ENCODE measurements at regions not wholly inside any gene's neighbourhood (a gene's known extent, or its start where the extent isn't known, plus 50 kb on each side); places are given as distances from the start of the nearest gene placed in this dataset.

DNA sequence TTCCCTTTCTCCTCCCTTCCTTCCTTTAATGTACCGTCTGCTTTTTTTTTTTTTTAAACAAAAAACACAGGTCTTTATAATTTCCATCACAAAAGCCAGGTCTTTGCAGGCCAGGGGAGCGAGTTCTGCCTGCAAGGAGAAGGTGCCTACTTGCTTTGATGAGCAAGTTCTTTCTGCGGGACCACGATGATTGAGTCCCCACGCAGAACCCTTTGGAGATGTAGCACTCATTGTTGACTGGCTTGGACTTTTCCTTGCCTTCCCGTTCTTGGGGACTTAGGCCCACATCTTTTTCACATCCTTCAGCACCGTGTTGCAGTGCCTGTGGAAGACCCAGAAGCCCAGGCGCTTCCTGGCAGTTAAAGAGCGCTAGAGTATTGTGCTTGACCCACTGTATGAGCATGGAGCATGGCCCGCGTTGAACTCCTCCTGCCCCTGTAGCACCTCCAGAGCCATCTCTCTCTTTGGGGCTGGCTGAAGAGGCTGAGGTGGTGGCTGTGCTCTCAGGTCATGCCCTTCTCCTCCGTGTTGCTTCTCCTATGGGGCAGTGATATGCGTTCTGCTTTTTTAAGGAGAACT, 177.6 kb downstream of the EXOC5 start:
- TF ChIP-seq POLR2A (IDR thresholded peaks at IDR 0.05) (no peak), CTCF (IDR thresholded peaks at IDR 0.05) (no peak), POLR2AphosphoS5 (IDR thresholded peaks at IDR 0.05) (no peak)
